ENCODE measurements at regions not wholly inside any gene's neighbourhood (a gene's known extent, or its start where the extent isn't known, plus 50 kb on each side); places are given as distances from the start of the nearest gene placed in this dataset.
"Not testable (repeated sequence)": the region's sequence is repeated elsewhere in the genome, so short reads cannot be mapped to it uniquely, and the experiment has no call there.

GRCh38 chr12:89225808-89226411, 126.4 kb downstream of the DUSP6 start:
- Histone ChIP-seq H3K9ac (ENCODE audit: low read length) (peak overlapping the region; percentile 64), H3K36me3 (ENCODE audit: low read depth, low read length) (no peaks in the 10 kb centered on the region), H3K9me3 (ENCODE audit: low read length) (no peaks in the 10 kb centered on the region), H4K20me1 (ENCODE audit: low read length) (no peaks in the 10 kb centered on the region), H3F3A (ENCODE audit: low read length, unreplicated experiment) (peaks cover 6% of the 10 kb centered on the region), H3K9me2 (replicated peaks; ENCODE audit: low read length) (no peaks in the 10 kb centered on the region), H3K27me3 (ENCODE audit: low read length) (no peaks in the 10 kb centered on the region), H3K4me1 (ENCODE audit: insufficient read depth, low read length) (peaks cover 40% of the 10 kb centered on the region), H3K4me3 (ENCODE audit: low read length) (peak overlapping the region; percentile 55), H2AFZ (ENCODE audit: low read length) (peak overlapping the region; percentile 25), H3K79me2 (ENCODE audit: low read length) (no peaks in the 10 kb centered on the region), H3K4me2 (ENCODE audit: low read length) (peak overlapping the region; percentile 74), H3K27ac (ENCODE audit: low read length) (peak overlapping the region; percentile 95)
- peak; percentile 99 for DNase-seq
- intact Hi-C loops (cut with micrococcal nuclease) = loop anchor here (1.0 to 10.0 kb wide), 5 partner anchors 11 to 299 kb away; partner anchors contain the start of genes DUSP6, GALNT4 and POC1B
- ChIA-PET POLR2A (ENCODE audit: unreplicated experiment) (interaction anchor here (0.5 to 1.0 kb wide), 4 partner anchors 12 to 121 kb away, joined by 3 to 5 read pairs (median 4); no protein-coding TSS in a partner anchor), CTCF (interaction anchor here (0.7 to 0.8 kb wide), 2 partner anchors 44 to 161 kb away, joined by 3 read pairs; no protein-coding TSS in a partner anchor)
- BruUV-seq (replicated peaks) = TSS peak; percentile 90
- peak; percentile 97 for ATAC-seq
- TF ChIP-seq EZH2phosphoT487 (IDR thresholded peaks at IDR 0.05; ENCODE audit: borderline replicate concordance, low read length) (no peak), EZH2 (IDR thresholded peaks at IDR 0.05; ENCODE audit: low read length, unreplicated experiment) (no peak), CTCF (conservative IDR thresholded peaks at IDR 0.05; ENCODE audit: low read depth, low read length) (no peak)

GRCh38 chr12:89225401-89225800, 126.9 kb downstream of the DUSP6 start:
- intact Hi-C loops (cut with micrococcal nuclease) = loop anchor here (2.0 to 10.0 kb wide), 3 partner anchors 127 to 299 kb away; partner anchors contain the start of genes DUSP6, GALNT4 and POC1B
- peak overlapping the region; percentile 16; the same call in 1 of the 2 replicates for H3K4me3 ChIP-seq (ENCODE audit: low read length)
- BruUV-seq (replicated peaks) = no TSS peak
- no peaks in the 10 kb centered on the region for H3K27me3 ChIP-seq (ENCODE audit: low read length)
- H3K9ac ChIP-seq (ENCODE audit: low read length) = peak overlapping the region; percentile 64
- peak; percentile 74 for ATAC-seq
- H2AFZ ChIP-seq (ENCODE audit: low read length) = no peak overlapping the region
- peak overlapping the region; percentile 68 for H3K4me2 ChIP-seq (ENCODE audit: low read length)
- no peaks in the 10 kb centered on the region for H3K79me2 ChIP-seq (ENCODE audit: low read length)
- no peaks in the 10 kb centered on the region for H3K36me3 ChIP-seq (ENCODE audit: low read depth, low read length)
- TF ChIP-seq CTCF (conservative IDR thresholded peaks at IDR 0.05; ENCODE audit: low read depth, low read length) = no peak
- TF ChIP-seq EZH2phosphoT487 (IDR thresholded peaks at IDR 0.05; ENCODE audit: borderline replicate concordance, low read length) = no peak
- no peak for TF ChIP-seq EZH2 (IDR thresholded peaks at IDR 0.05; ENCODE audit: low read length, unreplicated experiment)
- peak overlapping the region; percentile 95 for H3K27ac ChIP-seq (ENCODE audit: low read length)
- peaks cover 40% of the 10 kb centered on the region for H3K4me1 ChIP-seq (ENCODE audit: insufficient read depth, low read length)
- no peaks in the 10 kb centered on the region for H3K9me2 ChIP-seq (replicated peaks; ENCODE audit: low read length)
- peak; percentile 86 for DNase-seq
- no peaks in the 10 kb centered on the region for H3K9me3 ChIP-seq (ENCODE audit: low read length)
- ChIA-PET CTCF (interaction anchor here (0.7 to 0.8 kb wide), 2 partner anchors 43 to 161 kb away, joined by 3 read pairs; no protein-coding TSS in a partner anchor), POLR2A (ENCODE audit: unreplicated experiment) (interaction anchor here (0.5 to 1.0 kb wide), 4 partner anchors 11 to 121 kb away, joined by 3 to 5 read pairs (median 4); no protein-coding TSS in a partner anchor)
- peaks cover 6% of the 10 kb centered on the region for H3F3A ChIP-seq (ENCODE audit: low read length, unreplicated experiment)
- no peaks in the 10 kb centered on the region for H4K20me1 ChIP-seq (ENCODE audit: low read length)

- H3K9ac ChIP-seq (ENCODE audit: low read length); H3K79me2 ChIP-seq (ENCODE audit: low read length); H3K27ac ChIP-seq (ENCODE audit: low read length); H3K9me3 ChIP-seq (ENCODE audit: low read length); DNase-seq; CTCF ChIA-PET; H3F3A ChIP-seq (ENCODE audit: low read length, unreplicated experiment); ATAC-seq; H3K4me2 ChIP-seq (ENCODE audit: low read length); H4K20me1 ChIP-seq (ENCODE audit: low read length); H3K9me2 ChIP-seq (replicated peaks; ENCODE audit: low read length); H3K36me3 ChIP-seq (ENCODE audit: low read depth, low read length); H2AFZ ChIP-seq (ENCODE audit: low read length); BruUV-seq (replicated peaks); H3K4me3 ChIP-seq (ENCODE audit: low read length); H3K27me3 ChIP-seq (ENCODE audit: low read length): not testable (repeated sequence)
- POLR2A ChIA-PET (ENCODE audit: unreplicated experiment) = interaction anchor here (0.6 kb wide), 1 partner anchor 1352 kb away, joined by 3 read pairs; no protein-coding TSS in a partner anchor
- intact Hi-C loops (cut with micrococcal nuclease) = loop anchor here (10.0 kb wide), 1 partner anchor 302 kb away; the partner anchor contains the start of genes GALNT4 and POC1B
- peaks cover 39% of the 10 kb centered on the region for H3K4me1 ChIP-seq (ENCODE audit: insufficient read depth, low read length)
Observed at GRCh38 chr12:89222580-89222979, 129.7 kb downstream of the DUSP6 start.
